ENCODE measurements at regions not wholly inside any gene's neighbourhood (a gene's known extent, or its start where the extent isn't known, plus 50 kb on each side); places are given as distances from the start of the nearest gene placed in this dataset.
"Not testable (repeated sequence)": the region's sequence is repeated elsewhere in the genome, so short reads cannot be mapped to it uniquely, and the experiment has no call there.

GRCh38 chr1:143764831-143765230, 207.0 kb downstream of the FAM72C start:
- DNase-seq: not testable (repeated sequence)

GRCh38 chr1:143760366-143760765, 211.4 kb downstream of the FAM72C start:
- not testable (repeated sequence) for DNase-seq

GRCh38 chr1:143755961-143756360, 215.8 kb downstream of the FAM72C start:
- DNase-seq: not testable (repeated sequence)

- DNase-seq: no peak
Observed at GRCh38 chr1:143748906-143749305, 222.9 kb downstream of the FAM72C start.

GRCh38 chr1:143736562-143736961, 235.2 kb downstream of the FAM72C start:
- DNase-seq: no peak

- peak; percentile 49 for DNase-seq
Observed at GRCh38 chr1:143735764-143736461, 235.9 kb downstream of the FAM72C start.

- DNase-seq: not testable (repeated sequence)
Observed at GRCh38 chr1:143734261-143734660, 237.5 kb downstream of the FAM72C start.

- DNase-seq: not testable (repeated sequence)
Observed at GRCh38 chr1:143730890-143731289, 240.9 kb downstream of the FAM72C start.

GRCh38 chr1:143729449-143730111, 242.2 kb downstream of the FAM72C start:
- not testable (repeated sequence) for DNase-seq

- DNase-seq: not testable (repeated sequence)
Observed at GRCh38 chr1:143728802-143729448, 242.9 kb downstream of the FAM72C start.

- DNase-seq: no peak
Observed at GRCh38 chr1:143727263-143727662, 244.5 kb downstream of the FAM72C start.

GRCh38 chr1:143721024-143721373, 250.8 kb downstream of the FAM72C start:
- no peak for DNase-seq

GRCh38 chr1:143720087-143721023, 251.4 kb downstream of the FAM72C start:
- DNase-seq: no peak

- no peak for DNase-seq
Observed at GRCh38 chr1:143718524-143718923, 253.3 kb downstream of the FAM72C start.

- no peak for DNase-seq
Observed at GRCh38 chr1:143718021-143718420, 253.8 kb downstream of the FAM72C start.

- no peak for DNase-seq
Observed at GRCh38 chr1:143717434-143717833, 254.4 kb downstream of the FAM72C start.

- DNase-seq: not testable (repeated sequence)
Observed at GRCh38 chr1:143714913-143715312, 256.9 kb downstream of the FAM72C start.

GRCh38 chr1:143709606-143710259, 262.1 kb downstream of the FAM72C start:
- peak; percentile 18 for DNase-seq

- DNase-seq: not testable (repeated sequence)
Observed at GRCh38 chr1:143702739-143703138, 269.0 kb downstream of the FAM72C start.

- DNase-seq: no peak
Observed at GRCh38 chr1:143699731-143700130, 272.1 kb downstream of the FAM72C start.

- DNase-seq: no peak
Observed at GRCh38 chr1:143699115-143699514, 272.7 kb downstream of the FAM72C start.

- peak; percentile 23 for DNase-seq
Observed at GRCh38 chr1:143698016-143698415, 273.8 kb downstream of the FAM72C start.
